GM19240 (cell line): ENCODE measurements at regions not wholly inside any gene's neighbourhood (a gene's known extent, or its start where the extent isn't known, plus 50 kb on each side); places are given as distances from the start of the nearest gene placed in this dataset.

Source experiments
- DNase-seq: peaks from one replicate; pipeline ENCODE4 v3.0.0; 2011; ENCODE audit warnings: low spot score; ENCODE audit not compliant: insufficient read length

DNA sequence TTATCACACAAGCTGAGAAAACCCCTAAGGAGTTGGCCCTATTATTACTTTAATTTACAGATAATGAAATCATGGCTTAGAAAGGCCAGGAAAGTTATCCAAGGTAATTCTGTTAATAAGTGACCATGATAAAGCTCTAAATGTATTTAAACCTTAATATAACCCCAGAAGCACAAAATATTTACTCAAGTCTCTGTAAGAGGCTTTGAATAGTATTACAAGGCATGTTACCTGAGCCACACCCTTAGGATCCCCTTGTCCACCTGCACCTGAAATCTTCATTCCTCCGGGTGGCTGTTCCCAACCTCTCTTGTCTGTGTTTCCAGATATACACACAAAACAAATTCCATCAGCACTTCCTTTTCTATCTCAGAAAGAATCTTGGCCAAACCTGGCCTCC lies 271.6 kb upstream of the BMP2 start:
- DNase-seq = no peak

DNA sequence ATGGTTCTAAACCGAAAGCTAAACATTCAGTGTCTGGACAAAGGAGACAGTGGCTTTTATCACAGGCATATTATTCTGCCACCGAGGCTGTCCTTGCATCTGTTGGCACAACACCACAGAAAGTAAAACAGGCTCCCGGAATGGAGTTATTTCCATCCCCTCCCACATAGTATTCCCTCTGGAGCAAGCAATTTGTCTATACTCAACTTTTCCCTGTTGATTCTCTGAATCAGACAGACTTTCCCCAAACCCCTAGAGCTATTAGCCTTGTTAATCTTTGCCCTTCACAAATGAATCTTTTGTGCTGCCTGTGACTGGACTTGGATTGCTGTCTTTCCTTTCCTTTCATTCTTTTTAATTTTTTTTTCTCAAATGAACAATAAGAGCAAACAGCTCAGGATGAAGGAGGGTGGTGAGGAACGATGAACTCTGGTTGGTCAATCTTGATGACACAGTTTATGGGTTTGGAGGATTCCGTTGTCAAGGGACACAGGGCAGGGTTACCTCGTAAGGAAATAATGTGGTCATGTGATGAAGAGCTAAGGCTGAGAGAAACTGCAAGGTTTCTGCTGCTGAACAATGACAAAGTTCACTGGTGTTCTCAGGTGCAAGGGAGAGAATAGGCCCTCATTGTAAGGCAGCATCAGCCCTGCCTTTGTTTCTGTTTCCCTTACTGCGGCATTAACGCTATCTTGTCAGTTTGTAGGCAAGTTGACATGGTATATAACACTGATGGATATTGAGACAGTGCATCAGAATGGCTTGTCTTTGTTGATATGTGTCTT lies 275.0 kb upstream of the BMP2 start:
- DNase-seq = no peak

DNA sequence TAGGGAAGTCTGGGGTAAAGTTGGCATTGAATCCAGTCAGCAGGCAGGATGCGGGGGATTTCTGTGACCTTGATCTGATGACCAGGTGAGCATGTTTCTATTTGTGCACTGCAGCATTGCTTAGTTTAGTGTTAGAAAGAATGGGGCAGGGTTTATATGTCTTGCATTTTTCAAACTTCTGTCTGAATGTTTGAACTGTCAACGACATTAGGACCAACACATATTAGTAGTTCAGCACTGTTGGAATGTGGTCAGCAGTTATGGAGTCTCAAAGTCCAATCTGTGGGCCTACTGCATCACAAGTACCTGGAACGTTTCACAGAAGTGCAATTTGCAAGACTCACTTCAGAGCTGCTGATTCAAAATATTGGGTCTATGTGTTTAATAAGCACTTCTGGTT lies 276.6 kb upstream of the BMP2 start:
- no peak for DNase-seq

DNA sequence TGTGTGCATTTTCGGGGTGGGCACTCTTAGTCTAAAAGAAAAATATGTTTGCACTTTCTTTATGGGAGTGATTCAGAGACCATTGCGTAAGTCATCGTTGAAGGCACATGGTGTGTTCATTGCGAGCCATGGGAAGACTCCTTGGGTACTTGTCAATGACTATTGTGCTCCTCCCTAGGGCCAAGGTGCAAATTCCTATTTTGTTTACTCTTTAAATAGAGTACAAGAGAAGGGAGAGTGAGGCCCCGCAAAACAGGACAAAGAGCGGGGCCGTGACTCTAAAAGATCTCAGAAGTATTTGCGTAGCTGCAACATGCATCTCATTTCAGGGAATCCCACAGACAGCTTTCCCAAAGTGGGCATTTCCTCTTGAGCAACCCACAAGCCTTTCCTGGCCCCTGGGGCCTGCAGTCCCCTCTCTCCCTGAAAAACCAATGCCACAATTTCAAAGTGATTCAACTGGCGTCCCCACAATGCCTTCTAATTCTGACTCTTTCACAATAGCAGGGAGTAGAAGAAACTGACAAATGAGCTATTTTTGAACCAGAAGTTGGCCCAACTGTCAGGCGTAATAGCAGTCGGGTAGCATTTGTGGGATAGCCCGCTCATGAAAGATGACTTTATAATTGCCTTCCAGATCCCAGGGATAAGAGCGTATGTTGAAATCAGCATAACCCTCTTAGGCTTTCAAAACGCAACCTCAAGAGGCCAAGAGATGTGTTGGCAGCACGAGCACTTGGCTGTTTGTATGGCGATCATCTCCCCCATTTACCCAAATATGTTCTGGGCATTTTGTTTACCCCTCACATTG lies 277.9 kb upstream of the BMP2 start:
- no peak for DNase-seq

DNA sequence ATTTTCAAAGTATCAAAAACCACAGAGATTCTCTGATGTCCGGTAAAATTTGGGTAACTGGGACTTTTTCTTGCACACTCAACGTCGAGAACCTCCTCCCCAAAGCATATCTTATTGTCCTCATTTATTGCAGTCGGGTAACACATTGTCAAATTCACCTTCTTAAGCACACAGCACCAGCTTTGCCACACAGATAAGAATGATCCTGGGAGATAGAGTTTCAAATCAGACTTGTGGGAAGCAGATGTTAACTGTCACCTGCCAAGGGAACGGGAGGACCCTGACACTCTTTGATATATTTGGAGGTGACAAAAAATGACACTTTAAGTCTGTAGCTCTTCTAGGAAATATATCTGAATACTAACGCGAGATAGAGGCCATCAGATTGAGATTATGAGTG lies 282.1 kb upstream of the BMP2 start:
- DNase-seq = no peak

DNA sequence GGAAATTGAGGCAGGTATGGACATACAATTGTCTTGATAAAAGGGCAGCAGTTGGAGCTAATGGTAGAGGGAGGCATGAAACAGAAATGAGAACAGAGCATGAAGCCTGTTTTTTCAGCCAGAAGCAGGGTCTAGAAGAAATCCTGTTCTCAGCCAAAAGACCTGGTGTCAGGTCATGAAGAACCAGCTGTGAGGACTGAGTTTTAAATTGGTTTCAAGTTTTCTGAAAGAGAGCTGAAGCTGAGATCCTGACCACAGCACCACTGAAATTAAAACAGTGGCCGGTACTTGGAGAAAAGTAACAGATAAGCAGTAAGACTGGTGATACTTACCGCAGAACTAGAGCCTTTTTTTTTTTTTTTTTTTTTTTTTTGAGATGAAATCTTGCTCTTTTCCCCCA lies 283.8 kb upstream of the BMP2 start:
- DNase-seq = no peak

DNA sequence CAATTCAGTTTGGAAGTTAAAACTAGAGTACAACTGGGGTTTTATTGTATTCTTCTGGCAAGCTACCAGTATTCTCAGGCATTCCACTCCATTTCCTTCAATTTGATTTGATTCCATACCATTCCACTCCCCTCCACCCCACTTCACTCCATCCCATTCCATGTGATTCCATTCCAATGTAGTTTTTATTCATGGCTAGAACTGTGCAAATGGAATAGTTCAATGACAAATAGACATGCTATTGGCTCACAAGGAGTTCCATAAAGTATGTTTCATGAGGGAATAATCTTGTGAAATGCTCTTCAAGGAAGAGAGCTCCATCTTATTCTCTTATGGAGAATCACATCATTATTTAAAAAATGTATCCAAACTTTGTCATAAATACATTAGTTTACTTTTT lies 285.0 kb upstream of the BMP2 start:
- no peak for DNase-seq

DNA sequence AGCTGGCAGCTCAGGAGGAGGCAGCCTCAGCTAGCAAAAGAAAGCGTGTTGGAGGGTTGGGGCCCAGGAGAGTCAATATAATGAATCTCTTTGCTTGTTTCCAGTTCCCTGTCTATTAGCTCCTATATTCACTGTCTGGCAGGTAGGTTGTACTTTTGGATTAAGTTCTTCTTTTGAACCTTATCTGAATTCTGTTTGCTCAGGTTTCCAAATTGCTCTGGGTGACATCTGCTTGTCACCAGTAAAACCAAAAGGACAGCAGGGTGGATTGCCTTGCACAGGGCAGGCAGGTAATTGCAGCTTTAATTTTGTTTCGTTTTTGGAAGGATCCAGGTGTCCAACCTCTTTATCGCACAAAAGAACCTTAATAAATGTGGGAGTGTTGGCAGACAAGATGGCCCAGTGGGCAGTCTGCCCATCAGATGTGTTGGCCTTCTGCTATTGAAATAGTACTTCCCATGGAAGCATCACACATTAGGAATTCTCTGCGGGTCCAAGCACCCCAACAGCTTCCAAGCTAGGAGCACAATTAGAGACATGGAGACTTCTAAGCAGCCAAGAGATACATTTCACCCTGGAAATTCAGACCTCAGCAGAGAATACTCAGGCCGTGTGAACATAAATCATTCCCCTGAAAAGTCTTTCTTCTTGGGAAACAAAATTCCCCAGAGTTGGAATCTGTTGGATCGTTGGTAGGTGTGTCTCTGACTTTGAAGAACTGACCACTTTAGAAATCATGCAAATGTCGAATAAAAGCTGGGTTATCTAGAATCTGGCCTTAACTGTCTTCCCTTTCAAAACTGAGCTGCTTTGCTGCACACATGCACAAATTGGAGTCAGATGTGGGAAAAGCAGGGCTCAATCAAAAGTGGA lies 286.9 kb upstream of the BMP2 start:
- DNase-seq = no peak

DNA sequence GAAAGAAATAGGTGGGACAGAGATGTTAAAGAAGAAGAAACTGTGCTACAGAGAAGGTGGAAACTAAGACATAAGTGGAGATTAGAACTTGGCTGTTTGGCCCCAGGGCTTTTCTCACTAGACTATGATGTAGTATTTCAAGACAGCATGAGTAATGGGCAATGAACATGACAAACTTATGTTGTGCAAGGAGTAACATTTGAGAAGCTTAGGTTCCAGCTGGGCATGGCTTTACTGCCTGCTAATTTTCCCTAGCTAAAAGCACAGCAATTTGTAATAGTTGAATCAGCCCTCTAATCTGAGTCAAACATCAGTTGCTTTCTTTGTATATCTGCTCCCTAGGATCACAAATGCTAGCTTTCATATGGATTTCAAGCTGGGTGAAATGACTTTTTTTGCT lies 294.3 kb upstream of the BMP2 start:
- no peak for DNase-seq

DNA sequence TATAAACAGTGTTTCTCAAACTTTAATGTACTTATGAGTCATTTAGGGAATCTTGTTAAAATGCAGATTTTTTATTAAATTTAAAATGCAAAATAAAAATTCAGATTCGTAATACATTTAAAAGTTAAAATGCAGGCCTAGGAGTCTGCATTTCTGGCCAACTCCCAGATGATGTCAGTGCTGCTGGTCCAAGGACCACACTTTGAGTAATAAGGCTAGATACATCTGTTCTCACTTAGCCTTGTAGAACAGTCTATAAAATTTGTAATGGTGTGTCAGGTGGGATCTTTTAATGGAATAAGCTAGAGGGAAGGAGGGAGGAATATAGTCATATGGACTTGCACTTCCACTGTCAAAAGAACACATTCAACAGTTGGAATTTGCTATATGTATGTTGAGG lies 295.6 kb upstream of the BMP2 start:
- DNase-seq = no peak

DNA sequence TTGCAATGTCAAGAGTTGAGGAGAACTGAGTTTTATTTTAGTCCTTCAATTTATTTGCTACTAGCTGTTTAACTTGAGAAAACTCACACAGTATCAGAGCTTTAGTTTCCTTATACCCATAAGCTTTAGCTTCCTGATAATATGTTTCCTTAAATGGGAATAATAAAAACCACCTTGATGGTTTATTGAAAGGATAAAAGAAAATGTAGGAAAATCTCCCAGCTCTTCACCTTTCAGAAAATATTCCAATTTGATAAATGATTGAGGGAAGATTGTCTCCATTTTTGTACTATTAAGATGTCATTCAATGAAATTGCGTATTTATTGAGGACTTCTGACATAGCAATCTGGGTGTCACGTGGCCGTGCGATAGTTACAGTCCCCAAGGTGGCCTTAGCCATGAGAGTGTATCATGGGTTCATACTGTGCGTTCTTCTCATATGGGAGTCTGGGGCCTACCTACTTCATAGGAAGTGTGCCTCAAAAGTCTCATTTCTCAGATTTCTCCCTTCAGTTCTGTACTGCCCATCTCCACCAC lies 296.3 kb upstream of the BMP2 start:
- no peak for DNase-seq

DNA sequence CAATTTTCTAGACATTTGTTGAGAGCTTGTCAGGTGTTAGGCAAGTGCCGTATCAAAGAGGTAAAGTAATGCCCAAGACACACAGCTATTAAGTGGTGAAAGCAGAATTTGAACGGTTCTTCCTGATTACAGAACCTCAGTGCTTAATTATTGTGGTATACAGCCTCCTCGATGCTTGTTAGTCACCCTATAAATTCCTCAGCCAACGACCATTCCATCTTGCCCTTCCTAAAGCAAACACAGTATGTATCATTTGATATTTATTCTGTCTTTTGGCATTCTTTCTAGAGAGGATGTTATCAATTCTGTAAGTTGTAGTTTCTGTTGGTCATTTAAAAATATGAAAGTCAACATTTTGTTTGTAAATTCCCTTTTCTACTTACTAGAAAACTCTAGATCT lies 297.8 kb upstream of the BMP2 start:
- no peak for DNase-seq

DNA sequence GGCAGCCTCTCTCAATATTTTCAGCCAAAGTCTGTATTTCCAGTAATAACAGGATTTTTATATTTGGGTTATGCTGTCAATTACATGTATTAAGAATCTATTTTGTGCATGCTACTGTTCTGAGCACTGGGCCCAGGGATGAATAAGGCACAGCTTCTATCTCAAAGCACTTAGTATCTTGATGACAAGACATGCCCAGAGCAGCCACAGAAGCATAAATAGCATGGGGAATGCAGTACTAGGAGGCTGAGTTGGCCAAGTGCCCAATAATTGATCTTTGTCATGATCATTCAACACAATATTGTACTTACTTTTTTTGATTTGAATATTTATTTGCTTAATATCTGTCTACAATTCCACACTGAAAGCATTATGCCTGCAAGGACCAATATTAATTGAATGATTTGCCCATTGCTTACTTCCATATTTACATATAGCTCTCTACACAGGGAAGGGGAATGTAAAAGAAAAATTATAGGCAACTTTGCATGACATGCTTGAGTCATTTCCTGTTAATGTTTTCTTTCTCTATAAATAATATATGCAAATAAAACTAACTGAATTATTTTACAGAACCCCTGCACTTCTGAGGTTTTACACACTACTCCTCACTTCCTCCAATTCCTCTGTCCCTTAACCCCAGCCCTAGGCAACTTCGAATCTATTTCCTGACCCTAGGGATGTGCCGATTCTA lies 298.9 kb upstream of the BMP2 start:
- no peak for DNase-seq

DNA sequence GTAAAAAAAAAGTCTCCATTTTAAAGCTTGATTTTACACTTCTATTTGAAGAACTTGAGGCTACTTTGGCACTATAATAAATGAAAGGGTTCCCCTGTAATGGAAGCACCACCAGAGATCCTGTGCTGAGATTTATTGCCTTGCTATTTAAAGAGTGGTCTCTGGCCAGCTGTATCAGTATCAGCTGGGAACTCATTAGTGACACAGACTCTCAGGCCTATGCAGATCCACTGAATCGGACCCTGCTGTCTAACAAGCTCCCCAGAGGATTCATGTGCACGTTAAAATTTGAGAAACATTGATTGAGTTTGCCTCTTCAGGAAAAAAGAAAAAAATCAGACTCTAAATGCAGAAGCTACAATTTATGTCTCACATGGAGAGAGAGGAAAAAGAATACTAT lies 299.9 kb upstream of the BMP2 start:
- DNase-seq = no peak

DNA sequence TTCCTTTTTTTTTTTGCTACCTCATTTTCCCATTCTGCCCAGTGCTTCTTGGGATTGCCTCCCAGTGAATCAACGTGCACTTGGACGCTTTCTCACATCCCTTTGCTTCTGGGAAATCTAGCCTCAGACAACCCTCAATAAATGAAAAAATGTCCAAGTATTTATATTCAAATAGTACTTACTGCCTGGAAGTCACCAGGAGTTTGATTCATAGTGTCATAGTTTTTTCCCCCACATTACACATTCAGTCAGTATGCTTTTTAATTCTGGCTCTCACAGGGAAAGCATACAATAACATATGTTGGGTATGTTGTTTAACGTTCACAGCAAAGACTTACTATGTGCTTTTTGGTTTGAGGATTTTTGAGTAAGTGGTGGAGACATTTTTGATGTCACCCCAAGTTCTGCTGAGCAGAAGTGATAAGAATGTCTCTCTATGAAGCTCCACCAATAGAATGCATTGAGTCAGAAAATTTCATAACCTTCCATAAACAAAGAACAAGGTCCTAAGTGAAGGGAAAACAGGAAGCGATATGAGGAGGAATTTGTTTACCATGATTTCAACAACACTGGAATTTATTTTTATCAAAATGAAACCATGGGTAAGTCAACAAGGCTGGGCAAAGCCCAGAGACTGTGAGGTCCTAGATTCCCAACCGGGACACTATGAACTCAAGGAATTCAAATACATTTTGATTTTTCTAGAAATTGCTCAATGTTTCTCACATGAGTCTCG lies 301.2 kb upstream of the BMP2 start:
- DNase-seq = no peak

DNA sequence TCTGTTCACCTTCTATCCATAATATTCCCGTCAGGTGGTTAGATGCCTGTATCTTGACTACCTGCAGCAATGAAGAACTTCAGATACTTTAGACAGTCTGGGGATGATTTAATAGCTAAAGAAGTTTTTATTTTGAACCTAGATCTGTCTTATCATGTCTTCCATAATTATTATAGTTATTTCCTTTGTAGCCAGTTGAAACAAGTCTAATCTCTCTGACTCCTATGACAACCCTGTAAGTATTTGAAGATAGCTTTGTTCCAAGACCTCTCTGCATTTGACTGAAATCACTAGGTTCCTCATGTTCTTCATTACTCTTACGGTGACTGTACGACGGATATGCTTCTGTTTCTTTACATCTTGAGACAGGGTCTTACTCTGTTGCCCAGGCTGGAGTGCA lies 316.6 kb upstream of the BMP2 start:
- no peak for DNase-seq

DNA sequence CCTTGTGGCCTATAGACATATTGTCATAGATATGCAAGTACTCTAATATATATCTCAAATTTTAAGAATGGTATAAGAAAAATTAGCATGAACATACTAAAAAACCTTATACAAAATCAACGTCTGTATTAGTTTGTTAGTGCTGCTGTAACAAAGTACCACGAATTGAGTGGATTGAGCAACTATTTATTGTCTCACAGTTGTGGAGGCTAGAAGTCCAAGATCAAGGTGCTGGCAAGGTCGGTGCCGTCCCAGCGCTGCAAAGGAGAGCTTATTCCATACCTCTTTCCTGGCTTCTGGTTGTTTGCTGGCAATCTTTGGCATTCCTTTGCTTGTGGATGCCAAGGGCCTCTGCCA lies 317.6 kb upstream of the FERMT1 start:
- DNase-seq = no peak

DNA sequence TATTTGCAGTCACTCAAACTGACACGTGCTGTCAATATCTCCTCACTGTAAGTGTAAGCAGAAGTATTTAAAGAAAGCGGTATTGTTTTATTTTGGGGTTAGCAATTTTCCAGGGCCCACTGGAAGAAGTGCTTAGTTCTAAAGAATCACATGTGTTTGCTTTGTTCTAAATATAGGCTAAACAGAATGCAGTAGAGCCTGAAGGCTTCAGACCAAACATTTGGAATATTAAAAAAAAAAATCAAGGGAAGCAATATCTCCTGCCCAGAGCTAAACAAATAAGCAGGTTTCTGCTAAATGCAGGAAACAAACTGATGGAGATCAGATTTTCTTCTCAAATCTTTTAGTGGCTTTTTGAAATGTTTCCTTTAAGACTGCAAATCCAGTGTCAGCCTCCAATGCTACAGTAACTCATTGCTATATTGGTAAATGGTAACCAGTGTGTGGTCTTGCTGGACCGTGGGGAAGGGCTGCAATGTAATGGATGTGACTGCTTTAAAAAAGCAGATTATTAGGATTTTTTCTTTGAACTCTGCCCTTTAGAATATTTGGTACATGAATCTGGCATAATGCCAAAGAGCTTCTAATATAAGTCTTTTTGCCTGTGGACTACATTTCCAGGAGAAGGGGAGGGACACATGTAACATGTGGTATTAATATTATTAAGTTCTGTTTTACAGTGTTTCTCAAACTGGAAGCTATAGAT lies 317.1 kb upstream of the FERMT1 start:
- no peak for DNase-seq

DNA sequence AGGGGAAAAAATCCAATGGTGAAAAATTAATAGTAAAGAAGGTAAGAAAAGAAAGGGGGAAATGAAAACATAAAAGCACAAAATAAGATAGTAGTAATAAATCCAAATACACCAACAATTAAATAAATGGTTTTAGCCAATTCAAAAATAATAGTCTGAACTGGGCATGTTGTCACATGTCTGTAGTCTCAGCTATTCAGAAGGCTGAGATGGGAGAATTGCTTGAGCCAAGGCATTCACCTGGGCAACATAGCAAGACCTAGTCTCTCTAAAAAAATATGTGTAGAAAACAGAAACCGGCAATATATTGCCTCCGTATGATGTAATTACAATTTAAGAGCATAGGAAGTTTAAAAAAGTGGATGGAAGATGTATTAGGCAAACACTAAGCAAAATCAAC lies 311.3 kb upstream of the FERMT1 start:
- no peak for DNase-seq

DNA sequence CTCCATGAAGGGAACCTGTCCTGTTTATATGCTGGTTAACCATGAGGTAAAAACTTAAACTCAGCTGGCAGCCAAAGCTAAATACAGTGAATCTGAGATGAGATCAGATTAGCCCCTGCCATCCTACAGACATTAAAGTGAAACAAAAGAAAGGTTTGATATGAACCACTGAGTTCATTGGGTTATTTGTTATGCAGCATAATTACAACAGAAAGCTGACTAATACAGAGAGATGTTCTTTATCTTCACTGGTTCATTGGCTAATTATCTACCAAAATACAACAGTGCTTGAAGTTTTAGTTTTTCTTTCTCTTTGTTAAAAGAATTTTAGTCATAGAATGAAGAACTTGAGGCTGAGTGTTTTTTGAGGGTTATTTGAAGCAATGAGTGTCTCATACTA lies 307.6 kb upstream of the FERMT1 start:
- no peak for DNase-seq
